GM12878 (cell line): ENCODE measurements at regions not wholly inside any gene's neighbourhood (a gene's known extent, or its start where the extent isn't known, plus 50 kb on each side); places are given as distances from the start of the nearest gene placed in this dataset.
"Not testable (repeated sequence)": the region's sequence is repeated elsewhere in the genome, so short reads cannot be mapped to it uniquely, and the experiment has no call there.

Experiments
- NFXL1 ChIP-seq: fragments of 450-650 bp; IDR thresholded peaks from 2 replicates; pipeline ENCODE4 v1.6.1; 2017; ENCODE audit warnings: antibody characterized with exemption, mild to moderate bottlenecking, borderline replicate concordance
- NFYB ChIP-seq: IDR thresholded peaks from 2 replicates; pipeline ENCODE4 v1.6.1; 2011; ENCODE audit warnings: low read depth, mild to moderate bottlenecking, low read length, improper control_type of control experiment, moderate library complexity; ENCODE audit not compliant: insufficient read depth
- POLR2A ChIP-seq: IDR thresholded peaks from 2 replicates; pipeline ENCODE4 v1.6.1; 2011; ENCODE audit warnings: low read depth, mild to moderate bottlenecking, low read length

DNA sequence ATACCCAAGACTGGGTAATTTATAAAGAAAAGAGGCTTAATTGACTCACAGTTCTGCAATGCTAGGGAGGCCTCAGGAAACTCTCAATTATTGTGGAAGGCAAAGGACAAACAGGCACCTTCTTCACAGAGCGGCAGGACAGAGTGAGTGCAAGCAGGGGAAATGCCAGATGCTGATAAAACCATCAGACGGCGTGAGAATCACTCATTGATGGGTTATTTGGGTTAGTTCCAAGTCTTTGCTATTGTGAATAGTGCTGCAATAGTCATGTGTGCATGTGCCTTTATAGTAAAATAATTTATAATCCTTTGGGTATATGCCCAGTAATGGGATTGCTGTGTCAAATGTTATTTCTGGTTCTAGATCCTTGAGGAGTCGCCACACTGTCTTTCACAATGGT is 830.3 kb upstream of the GRM7 start:
- TF ChIP-seq POLR2A, NFYB, NFXL1: not testable (repeated sequence)
